ENCODE measurements at regions not wholly inside any gene's neighbourhood (a gene's known extent, or its start where the extent isn't known, plus 50 kb on each side); places are given as distances from the start of the nearest gene placed in this dataset.
"Not testable (repeated sequence)": the region's sequence is repeated elsewhere in the genome, so short reads cannot be mapped to it uniquely, and the experiment has no call there.

GRCh38 chr5:87784879-87785495, 372.3 kb upstream of the CCNH start:
- DNase-seq = no peak

DNA sequence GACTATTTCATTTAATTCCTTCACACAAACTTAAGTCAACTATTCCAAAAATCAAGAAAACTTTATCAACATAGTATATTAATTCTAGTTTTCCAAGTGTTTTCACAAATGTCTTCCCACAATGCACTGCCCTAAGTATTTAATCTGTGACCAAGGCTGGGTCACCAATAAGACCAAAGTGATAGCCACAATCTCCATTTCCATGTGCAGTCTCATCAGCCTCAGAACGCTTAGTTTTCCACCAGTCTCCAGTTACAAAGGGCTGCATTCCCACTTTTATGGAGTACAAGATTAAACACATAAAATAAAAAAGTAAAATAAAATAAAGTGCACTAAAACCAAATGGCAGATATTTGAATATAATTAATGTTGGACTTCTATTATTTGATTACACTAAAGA, 371.6 kb upstream of the CCNH start:
- DNase-seq = no peak

- DNase-seq = no peak
These were observed 370.2 kb upstream of the CCNH start for GRCh38 chr5:87782916-87783315.

DNA sequence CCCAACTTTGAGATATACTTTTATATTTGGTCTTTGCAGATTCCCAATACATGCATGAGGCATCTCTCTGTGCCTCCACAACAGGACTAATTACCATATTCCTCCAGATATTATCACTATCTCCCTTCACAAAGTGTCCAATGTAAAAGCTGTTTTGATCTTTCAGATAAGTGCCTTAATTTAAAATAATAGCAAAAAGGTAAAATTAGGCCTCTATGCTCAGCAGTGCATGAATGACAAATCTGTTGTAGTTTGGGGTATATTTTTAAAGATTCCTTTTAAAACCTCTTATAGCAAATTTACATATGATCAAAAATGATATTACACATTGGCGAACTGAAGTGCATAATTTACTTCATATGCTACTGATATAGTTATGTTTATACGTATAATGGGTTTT, 369.2 kb upstream of the CCNH start:
- DNase-seq = no peak

- DNase-seq = peak; percentile 94
These were observed 368.4 kb upstream of the CCNH start for GRCh38 chr5:87780831-87781760.

GRCh38 chr5:87778876-87779275, 366.1 kb upstream of the CCNH start:
- no peak for DNase-seq

DNA sequence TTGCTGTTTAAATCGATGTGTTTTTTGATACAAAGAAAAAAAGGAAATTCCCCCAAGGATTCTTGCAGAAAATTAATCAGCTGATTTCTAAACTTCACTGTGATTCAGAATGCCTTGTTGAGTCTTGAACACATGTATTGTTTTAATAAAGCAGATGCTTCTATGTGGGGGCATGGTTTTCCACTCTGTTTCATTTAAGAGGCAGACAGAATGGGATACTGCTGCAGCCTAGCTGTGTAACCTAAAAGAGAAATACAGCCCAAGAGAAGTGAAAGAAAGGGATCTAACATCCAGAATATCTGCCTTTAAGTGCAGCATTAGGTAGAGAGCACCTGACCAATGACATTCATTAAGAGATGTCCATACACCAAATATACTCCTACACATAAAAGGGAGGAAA, 365.1 kb upstream of the CCNH start:
- DNase-seq = no peak

DNA sequence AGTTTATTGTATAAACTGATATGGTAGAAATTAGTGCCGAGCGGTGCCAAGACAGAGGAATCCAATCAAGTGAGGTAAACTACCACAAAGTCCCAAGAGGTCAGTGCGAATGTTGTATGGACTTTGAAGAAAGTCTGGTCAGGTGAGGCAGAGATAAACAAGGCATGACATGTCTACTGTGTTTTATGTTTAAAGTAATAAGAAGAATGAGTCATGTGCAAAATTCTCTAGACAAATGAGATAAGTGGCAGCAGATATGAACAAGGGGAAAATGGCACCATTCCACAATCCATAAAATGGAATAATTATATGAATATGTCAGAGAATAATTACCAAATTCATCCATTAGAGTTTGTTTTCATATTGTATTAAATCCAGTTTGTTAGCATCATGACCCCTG, 364.1 kb upstream of the CCNH start:
- no peak for DNase-seq

DNA sequence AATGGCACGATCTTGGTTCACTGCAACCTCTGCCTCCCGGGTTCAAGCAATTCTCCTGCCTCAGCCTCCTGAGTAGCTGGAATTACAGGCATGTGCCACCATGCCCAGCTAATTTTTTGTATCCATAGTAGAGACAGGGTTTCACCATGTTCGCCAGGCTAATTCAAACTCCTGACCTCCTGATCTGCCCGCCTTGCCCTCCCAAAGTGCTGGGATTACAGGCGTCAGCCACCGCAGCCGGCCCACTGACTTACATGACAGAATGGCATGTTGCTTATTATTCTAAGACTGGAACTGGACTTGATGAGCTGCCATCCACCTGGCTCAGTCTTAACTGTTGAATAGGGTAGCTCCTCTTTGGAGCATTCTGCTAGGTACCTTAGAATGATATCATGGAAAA, 363.6 kb upstream of the CCNH start:
- not testable (repeated sequence) for DNase-seq

GRCh38 chr5:87775228-87775627, 362.5 kb upstream of the CCNH start:
- no peak for DNase-seq

DNA sequence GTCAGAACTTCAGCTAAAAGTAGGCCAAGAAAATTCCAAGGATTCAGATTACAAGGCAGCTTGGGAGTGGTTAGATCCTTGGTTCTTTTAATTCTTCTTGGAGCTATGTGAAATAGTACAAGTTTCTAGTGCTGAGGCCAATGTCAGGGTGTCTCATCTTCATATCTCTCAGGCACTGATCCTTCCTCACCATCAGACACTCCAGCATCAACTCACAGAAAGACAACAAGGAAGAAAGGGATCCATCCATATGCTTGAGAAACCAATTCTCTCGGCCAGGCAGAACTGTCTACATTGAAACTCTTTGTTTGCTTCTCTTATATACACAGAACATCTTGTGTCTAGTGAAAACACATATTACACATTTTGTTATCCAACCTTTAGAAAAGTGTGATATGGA, 362.1 kb upstream of the CCNH start:
- no peak for DNase-seq

GRCh38 chr5:87770601-87771121, 357.9 kb upstream of the CCNH start:
- DNase-seq = peak; percentile 3

DNA sequence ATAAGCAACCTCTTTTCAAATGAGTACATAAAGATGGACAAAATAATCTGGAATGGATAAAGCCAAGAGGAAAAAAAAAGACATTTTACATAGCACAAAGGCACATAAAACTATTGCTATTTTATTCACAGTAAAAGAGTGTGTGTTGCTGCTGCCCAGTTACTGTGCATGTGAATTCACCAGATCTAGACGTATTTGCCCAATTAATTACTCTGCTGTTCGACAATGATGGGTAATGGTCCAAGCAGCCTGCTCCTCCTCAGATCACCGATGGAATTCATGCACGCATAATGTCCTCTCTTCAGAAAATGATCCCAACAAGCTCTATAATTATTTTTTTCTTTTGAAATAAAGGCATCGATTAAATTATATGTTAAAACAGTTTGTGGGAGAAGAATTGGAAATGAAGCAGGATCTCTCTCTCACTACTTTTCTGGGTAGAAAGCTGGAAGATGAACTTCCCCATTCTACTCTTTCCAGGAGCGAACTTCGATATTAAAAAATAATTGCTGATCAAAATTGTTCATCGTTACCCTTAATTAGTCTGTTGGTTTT, 357.4 kb upstream of the CCNH start:
- DNase-seq = no peak

GRCh38 chr5:87769157-87769556, 356.4 kb upstream of the CCNH start:
- DNase-seq = no peak

- DNase-seq = no peak
These were observed 355.5 kb upstream of the CCNH start for GRCh38 chr5:87768190-87768589.

DNA sequence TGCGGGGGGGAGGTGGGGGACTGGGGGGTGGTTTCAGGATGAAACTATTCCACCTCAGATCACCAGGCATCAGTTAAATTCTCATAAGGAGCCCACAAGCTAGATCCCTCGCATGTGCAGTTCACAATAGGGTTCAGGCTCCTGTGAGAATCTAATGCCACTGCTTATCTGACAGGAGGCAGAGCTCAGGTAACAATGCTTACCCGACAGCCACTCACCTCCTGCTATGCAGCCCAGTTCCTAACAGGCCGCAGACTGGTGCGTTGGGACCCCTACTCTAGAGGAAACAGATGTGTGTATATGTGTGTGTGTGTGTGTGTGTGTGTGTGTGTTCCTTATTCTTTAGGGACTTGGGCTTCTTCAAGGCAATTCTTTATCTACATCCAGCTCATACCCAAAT, 352.3 kb upstream of the CCNH start:
- DNase-seq = no peak

GRCh38 chr5:87762631-87763030, 349.9 kb upstream of the CCNH start:
- no peak for DNase-seq

GRCh38 chr5:87756951-87757350, 344.2 kb upstream of the CCNH start:
- no peak for DNase-seq

DNA sequence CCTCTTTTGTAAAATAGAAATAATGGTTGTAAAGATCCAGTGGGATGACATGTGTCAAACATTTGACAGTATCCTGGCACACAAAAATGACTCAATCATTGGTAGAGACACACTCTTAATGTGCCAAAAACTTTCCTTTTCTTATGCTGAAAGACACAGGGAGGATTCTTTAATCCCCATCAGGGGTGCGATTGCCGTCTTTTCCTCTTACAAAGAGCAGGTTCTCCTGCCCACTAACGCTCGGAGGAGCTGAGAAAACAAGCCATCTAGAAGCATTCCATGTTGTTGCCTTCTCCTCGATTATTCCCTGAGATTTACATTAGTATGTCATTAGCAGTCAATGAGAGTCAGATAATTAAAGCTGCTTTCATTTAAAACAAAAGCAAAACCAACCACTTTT, 342.6 kb upstream of the CCNH start:
- no peak for DNase-seq

GRCh38 chr5:87754009-87754757, 341.5 kb upstream of the CCNH start:
- peak; percentile 1 for DNase-seq

- no peak for DNase-seq
These were observed 339.6 kb upstream of the CCNH start for GRCh38 chr5:87752362-87752761.

- DNase-seq = no peak
These were observed 339.1 kb upstream of the CCNH start for GRCh38 chr5:87751824-87752223.
